ENCODE measurements at regions not wholly inside any gene's neighbourhood (a gene's known extent, or its start where the extent isn't known, plus 50 kb on each side); places are given as distances from the start of the nearest gene placed in this dataset.

DNA sequence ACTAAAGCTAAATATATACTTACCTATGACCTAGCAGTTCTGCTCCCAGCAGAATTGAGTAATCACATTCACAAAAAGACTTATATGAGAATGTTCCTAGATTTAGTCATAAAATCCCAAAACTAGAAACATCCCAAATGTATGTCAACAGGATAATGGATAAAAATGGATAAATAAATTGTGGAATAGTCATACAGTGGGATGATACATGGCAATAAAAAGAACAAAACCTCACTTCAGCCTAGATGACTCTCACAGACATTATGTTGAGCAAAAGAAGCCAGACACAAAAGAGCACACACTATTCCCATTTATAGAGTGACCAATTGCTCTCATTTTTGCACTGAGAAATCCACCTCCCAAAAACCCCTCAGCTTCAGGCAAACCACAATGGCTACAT lies 352.4 kb upstream of the HTR2A start:
- intact Hi-C loops (cut with micrococcal nuclease), result no loop called here
- Histone ChIP-seq H3K4me1 (no peaks in the 10 kb centered on the region), H3K36me3 (no peaks in the 10 kb centered on the region), H3K27ac (replicated peaks) (no peak overlapping the region), H3K27me3 (ENCODE audit: low read depth) (no peaks in the 10 kb centered on the region), H3K4me3 (no peak overlapping the region), H3K9me3 (replicated peaks) (no peaks in the 10 kb centered on the region)
- TF ChIP-seq, protein P1, sequence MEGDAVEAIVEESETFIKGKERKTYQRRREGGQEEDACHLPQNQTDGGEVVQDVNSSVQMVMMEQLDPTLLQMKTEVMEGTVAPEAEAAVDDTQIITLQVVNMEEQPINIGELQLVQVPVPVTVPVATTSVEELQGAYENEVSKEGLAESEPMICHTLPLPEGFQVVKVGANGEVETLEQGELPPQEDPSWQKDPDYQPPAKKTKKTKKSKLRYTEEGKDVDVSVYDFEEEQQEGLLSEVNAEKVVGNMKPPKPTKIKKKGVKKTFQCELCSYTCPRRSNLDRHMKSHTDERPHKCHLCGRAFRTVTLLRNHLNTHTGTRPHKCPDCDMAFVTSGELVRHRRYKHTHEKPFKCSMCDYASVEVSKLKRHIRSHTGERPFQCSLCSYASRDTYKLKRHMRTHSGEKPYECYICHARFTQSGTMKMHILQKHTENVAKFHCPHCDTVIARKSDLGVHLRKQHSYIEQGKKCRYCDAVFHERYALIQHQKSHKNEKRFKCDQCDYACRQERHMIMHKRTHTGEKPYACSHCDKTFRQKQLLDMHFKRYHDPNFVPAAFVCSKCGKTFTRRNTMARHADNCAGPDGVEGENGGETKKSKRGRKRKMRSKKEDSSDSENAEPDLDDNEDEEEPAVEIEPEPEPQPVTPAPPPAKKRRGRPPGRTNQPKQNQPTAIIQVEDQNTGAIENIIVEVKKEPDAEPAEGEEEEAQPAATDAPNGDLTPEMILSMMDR (IDR thresholded peaks at IDR 0.05; ENCODE audit: borderline replicate concordance), result no peak
- no peak for DNase-seq

DNA sequence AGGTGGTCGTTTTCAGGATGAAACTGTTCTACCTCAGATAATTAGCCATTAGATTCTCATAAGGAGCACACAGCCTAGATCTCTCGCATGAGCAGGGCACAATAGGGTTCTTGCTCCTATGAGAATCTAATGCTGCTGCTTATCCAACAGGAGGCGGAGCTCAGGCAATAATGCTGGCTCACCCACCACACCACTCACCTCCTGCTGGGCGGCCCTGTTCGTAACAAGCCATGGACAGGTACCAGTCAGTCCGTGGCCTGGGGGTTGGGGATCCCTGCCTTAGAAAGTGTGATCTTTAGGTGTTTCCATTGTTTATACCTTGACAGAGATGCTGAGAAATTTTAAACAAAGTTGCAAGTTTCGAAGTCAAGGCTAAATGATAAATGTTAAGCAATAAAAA lies 344.6 kb upstream of the HTR2A start:
- Histone ChIP-seq H3K4me3 (no peak overlapping the region), H3K27ac (replicated peaks) (no peak overlapping the region), H3K27me3 (ENCODE audit: low read depth) (no peaks in the 10 kb centered on the region), H3K4me1 (no peaks in the 10 kb centered on the region), H3K9me3 (replicated peaks) (no peaks in the 10 kb centered on the region), H3K36me3 (no peaks in the 10 kb centered on the region)
- intact Hi-C loops (cut with micrococcal nuclease), result no loop called here
- TF ChIP-seq, protein P1 (IDR thresholded peaks at IDR 0.05; ENCODE audit: borderline replicate concordance), result no peak
- no peak for DNase-seq

DNA sequence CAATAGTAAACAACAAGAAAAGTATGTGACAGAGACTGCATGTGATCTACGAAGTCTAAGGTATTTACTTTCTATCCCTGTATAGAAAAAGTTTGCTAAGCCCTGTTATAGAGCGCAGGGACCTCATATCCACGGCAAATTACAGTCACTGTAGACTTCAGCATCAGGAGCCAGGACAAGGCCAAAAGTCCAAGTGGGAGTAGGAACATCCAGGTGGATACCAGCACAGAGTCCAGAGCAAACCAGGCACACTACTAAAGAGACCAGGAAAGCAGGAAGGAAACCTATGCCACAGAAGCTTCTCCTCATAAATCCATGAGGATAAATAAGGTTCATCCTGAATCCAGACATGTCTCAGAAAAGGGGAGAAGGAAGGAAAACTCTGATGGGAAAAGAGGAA lies 342.2 kb upstream of the HTR2A start:
- no peak for DNase-seq
- Histone ChIP-seq H3K27ac (replicated peaks) (no peak overlapping the region), H3K36me3 (no peaks in the 10 kb centered on the region)

DNA sequence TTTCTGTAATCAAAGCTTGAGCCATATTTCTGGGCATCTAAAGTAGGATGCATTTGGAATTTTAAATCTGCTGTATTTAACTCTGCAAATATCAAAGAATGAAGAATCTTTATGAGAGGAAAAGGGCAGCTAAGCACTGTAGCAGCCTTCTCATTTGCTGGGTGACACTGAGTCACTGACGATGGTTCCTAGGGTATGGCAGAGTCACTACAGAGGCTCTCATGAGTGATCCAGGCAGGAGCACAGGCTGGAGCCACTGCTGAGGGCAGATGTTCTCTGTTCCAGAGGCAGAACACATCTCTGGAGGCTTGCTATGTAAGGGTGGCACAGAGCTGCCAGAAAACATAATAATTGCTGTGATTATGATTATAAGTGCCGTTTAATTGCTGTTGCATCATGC lies 340.7 kb upstream of the HTR2A start:
- Histone ChIP-seq H3K4me1 (no peaks in the 10 kb centered on the region), H3K27me3 (ENCODE audit: low read depth) (no peaks in the 10 kb centered on the region), H3K4me3 (no peak overlapping the region), H3K9me3 (replicated peaks) (no peaks in the 10 kb centered on the region), H3K36me3 (no peaks in the 10 kb centered on the region), H3K27ac (replicated peaks) (no peak overlapping the region)
- DNase-seq, result no peak
- intact Hi-C loops (cut with micrococcal nuclease), result no loop called here
- TF ChIP-seq, protein P1 (IDR thresholded peaks at IDR 0.05; ENCODE audit: borderline replicate concordance), result no peak

More for the DNA sequence above, 342.2 kb upstream of the HTR2A start:
- TF ChIP-seq, protein P1 (IDR thresholded peaks at IDR 0.05; ENCODE audit: borderline replicate concordance), result no peak
- Histone ChIP-seq H3K4me1 (no peaks in the 10 kb centered on the region), H3K4me3 (no peak overlapping the region), H3K9me3 (replicated peaks) (no peaks in the 10 kb centered on the region), H3K27me3 (ENCODE audit: low read depth) (no peaks in the 10 kb centered on the region)
- intact Hi-C loops (cut with micrococcal nuclease), result no loop called here

DNA sequence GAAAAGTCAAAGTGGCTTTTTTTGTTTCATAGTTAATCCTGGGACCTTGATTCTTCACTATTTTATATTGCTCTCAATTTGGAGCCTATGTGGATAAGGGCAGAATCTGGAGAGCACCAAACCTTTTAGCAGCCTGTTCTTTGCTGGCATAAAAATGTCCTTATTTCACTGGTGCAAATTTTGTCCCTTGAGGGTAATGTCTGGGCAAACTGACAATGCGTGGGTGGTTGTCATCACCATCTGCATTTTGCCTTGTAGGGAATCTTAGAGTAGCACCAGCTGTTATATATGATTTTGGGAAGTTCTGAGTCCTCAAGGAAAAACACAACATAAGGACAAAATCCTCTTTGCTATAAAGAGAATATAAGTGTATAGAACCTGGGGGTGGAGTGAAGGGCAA lies 336.9 kb upstream of the HTR2A start:
- H3K9me3 ChIP-seq (replicated peaks), result peaks cover 22% of the 10 kb centered on the region
- TF ChIP-seq, protein P1 (IDR thresholded peaks at IDR 0.05; ENCODE audit: borderline replicate concordance), result no peak
- no peaks in the 10 kb centered on the region for H3K27me3 ChIP-seq (ENCODE audit: low read depth)
- intact Hi-C loops (cut with micrococcal nuclease), result no loop called here
- no peaks in the 10 kb centered on the region for H3K4me1 ChIP-seq
- H3K27ac ChIP-seq (replicated peaks), result no peak overlapping the region
- DNase-seq, result peak; percentile 16
- H3K4me3 ChIP-seq, result no peak overlapping the region
- H3K36me3 ChIP-seq, result no peaks in the 10 kb centered on the region

DNA sequence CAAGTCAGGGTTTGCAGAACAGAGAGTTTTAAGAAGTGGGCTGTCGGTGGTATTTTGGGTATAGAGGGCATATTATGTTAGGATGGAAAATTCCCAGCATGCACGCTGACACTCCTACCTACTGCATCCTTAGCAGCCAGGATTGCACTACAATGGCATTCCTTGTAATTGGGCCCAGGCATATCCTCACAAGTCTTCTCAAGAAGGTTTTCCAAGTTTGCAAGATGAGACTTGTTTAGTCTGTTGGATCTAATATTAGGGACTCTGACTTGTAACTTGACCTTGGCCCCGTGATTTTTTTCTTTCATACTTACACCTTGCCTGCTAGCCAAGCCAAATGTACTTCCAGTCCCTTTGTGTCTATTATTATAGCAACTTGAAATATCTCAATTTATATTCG lies 335.7 kb upstream of the HTR2A start:
- intact Hi-C loops (cut with micrococcal nuclease), result no loop called here
- Histone ChIP-seq H3K4me3 (no peak overlapping the region), H3K27ac (replicated peaks) (no peak overlapping the region), H3K4me1 (no peaks in the 10 kb centered on the region), H3K36me3 (no peaks in the 10 kb centered on the region), H3K9me3 (replicated peaks) (peaks cover 22% of the 10 kb centered on the region), H3K27me3 (ENCODE audit: low read depth) (no peaks in the 10 kb centered on the region)
- TF ChIP-seq, protein P1 (IDR thresholded peaks at IDR 0.05; ENCODE audit: borderline replicate concordance), result no peak
- DNase-seq, result no peak

Data from left ventricle myocardium inferior (tissue), 1 donor.